IMR-90 (cell line): ENCODE measurements at regions not wholly inside any gene's neighbourhood (a gene's known extent, or its start where the extent isn't known, plus 50 kb on each side); places are given as distances from the start of the nearest gene placed in this dataset.

ENCODE experiments used
- ATAC-seq: fragments of 200-7000 bp; cut with Tn5 transposase; 2 replicates; pipeline ENCODE4 v1.9.1; 2020; ENCODE audit warnings: low read depth, mild to moderate bottlenecking, moderate library complexity
- BruUV-seq: library from RNA; stranded (reverse); fragments of 400-500 nt; replicated peaks from 2 replicates; lab custom pipeline; 2021; lab: Mats Ljungman, UMichigan
- CTCF ChIA-PET: fragments of 300-600 bp; formaldehyde crosslinking; extraction: SDS; loops from one replicate; lab custom pipeline; 2021; ENCODE audit warnings: antibody characterized with exemption; lab: Yijun Ruan, JAX
- POLR2A ChIA-PET: fragments of 300-600 bp; sonication (Branson Sonifier 250); formaldehyde crosslinking; loops from one replicate; lab custom pipeline; 2022; ENCODE audit warnings: antibody characterized with exemption; ENCODE audit not compliant: unreplicated experiment; lab: Charles Lee
- DNase-seq: peaks from one replicate; pipeline ENCODE4 v3.0.0; 2013
- H2AFZ ChIP-seq: replicated peaks from 2 replicates; pipeline ENCODE3; 2013; ENCODE audit warnings: low read length, mild to moderate bottlenecking; ENCODE audit not compliant: poor library complexity
- H2AK5ac ChIP-seq: 2 replicates; pipeline ENCODE4 v1.6.1; 2013; ENCODE audit warnings: low read depth, low read length, inconsistent platforms
- H2AK9ac ChIP-seq: replicated peaks from 2 replicates; pipeline ENCODE3; 2013; ENCODE audit warnings: mild to moderate bottlenecking, low read depth, low read length, moderate library complexity; ENCODE audit not compliant: poor library complexity
- H2BK120ac ChIP-seq: 2 replicates; pipeline ENCODE4 v1.6.1; 2013; ENCODE audit warnings: low read depth, low read length, inconsistent platforms
- H2BK15ac ChIP-seq: 3 replicates; pipeline ENCODE4 v1.6.1; 2013; ENCODE audit warnings: low read depth, low read length, inconsistent platforms
- H2BK20ac ChIP-seq: 2 replicates; pipeline ENCODE4 v1.6.1; 2013; ENCODE audit warnings: low read depth, mild to moderate bottlenecking, inconsistent platforms, low read length, moderate library complexity
- H2BK5ac ChIP-seq: 2 replicates; pipeline ENCODE4 v1.6.1; 2013; ENCODE audit warnings: mild to moderate bottlenecking, low read depth, low read length, inconsistent platforms; ENCODE audit not compliant: poor library complexity, severe bottlenecking
- H3K14ac ChIP-seq: replicated peaks from 2 replicates; pipeline ENCODE4 v1.6.1; 2013; ENCODE audit warnings: low read depth, low read length, inconsistent platforms
- H3K18ac ChIP-seq: 2 replicates; pipeline ENCODE4 v1.6.1; 2013; ENCODE audit warnings: low read depth, low read length, control low read depth
- H3K23ac ChIP-seq: 2 replicates; pipeline ENCODE4 v1.6.1; 2013; ENCODE audit warnings: low read depth, low read length, inconsistent platforms
- H3K27ac ChIP-seq: 2 replicates; pipeline ENCODE4 v1.5.1; 2013; ENCODE audit warnings: mild to moderate bottlenecking, control low read depth, low read length; ENCODE audit not compliant: insufficient read depth
- H3K27me3 ChIP-seq: 2 replicates; pipeline ENCODE4 v1.6.1; 2013; ENCODE audit warnings: low read length; ENCODE audit not compliant: control insufficient read depth, insufficient read depth
- H3K36me3 ChIP-seq: 2 replicates; pipeline ENCODE4 v1.6.1; 2013; ENCODE audit warnings: low read length, mixed read lengths; ENCODE audit not compliant: control insufficient read depth, insufficient read depth
- H3K4ac ChIP-seq: 2 replicates; pipeline ENCODE4 v1.6.1; 2013; ENCODE audit warnings: low read depth, low read length, inconsistent platforms
- H3K4me1 ChIP-seq: 2 replicates; pipeline ENCODE4 v1.6.1; 2013; ENCODE audit warnings: low read length, mixed read lengths; ENCODE audit not compliant: control insufficient read depth, insufficient read depth
- H3K4me2 ChIP-seq: 2 replicates; pipeline ENCODE4 v1.6.1; 2013; ENCODE audit warnings: low read depth, mild to moderate bottlenecking, control low read depth, low read length, moderate library complexity
- H3K4me3 ChIP-seq: 2 replicates; pipeline ENCODE4 v1.5.1; 2013; ENCODE audit warnings: low read depth, mild to moderate bottlenecking, control low read depth, low read length, moderate library complexity; ENCODE audit not compliant: insufficient read depth
- H3K56ac ChIP-seq: 2 replicates; pipeline ENCODE4 v1.6.1; 2013; ENCODE audit warnings: low read length, inconsistent platforms; ENCODE audit not compliant: insufficient read depth; ENCODE audit errors: extremely low read depth
- H3K79me1 ChIP-seq, 2 experiments: 2 replicates each; pipeline ENCODE4 v1.6.1; 2013; ENCODE audit warnings: low read length in 2 of 2, inconsistent platforms in 1 of 2, low read depth in 1 of 2
- H3K9ac ChIP-seq: 2 replicates; pipeline ENCODE4 v1.6.1; 2013; ENCODE audit warnings: low read depth, low read length, control low read depth
- H3K9me1 ChIP-seq: 2 replicates; pipeline ENCODE4 v1.6.1; 2013; ENCODE audit warnings: low read length, inconsistent platforms; ENCODE audit not compliant: insufficient read depth
- H3K9me3 ChIP-seq: 2 replicates; pipeline ENCODE4 v1.6.1; 2013; ENCODE audit warnings: low read length; ENCODE audit not compliant: control insufficient read depth, insufficient read depth
- H4K20me1 ChIP-seq: 2 replicates; pipeline ENCODE4 v1.6.1; 2013; ENCODE audit warnings: low read length, inconsistent platforms; ENCODE audit not compliant: insufficient read depth
- H4K5ac ChIP-seq: 2 replicates; pipeline ENCODE4 v1.6.1; 2013; ENCODE audit warnings: mild to moderate bottlenecking, low read depth, low read length, control low read depth
- H4K8ac ChIP-seq, 2 experiments: 2 replicates each; pipeline ENCODE4 v1.6.1; 2013; ENCODE audit warnings: low read depth in 2 of 2, low read length in 2 of 2, control low read depth in 1 of 2, inconsistent platforms in 1 of 2
- H4K91ac ChIP-seq: 2 replicates; pipeline ENCODE4 v1.6.1; 2013; ENCODE audit warnings: low read depth, low read length, inconsistent platforms; ENCODE audit not compliant: insufficient read depth
- BHLHE40 ChIP-seq: fragments of 150-350 bp; IDR thresholded peaks from 2 replicates; pipeline ENCODE4 v1.6.1; 2016; ENCODE audit warnings: mild to moderate bottlenecking, low read depth, low read length
- CEBPB ChIP-seq: IDR thresholded peaks from 2 replicates; pipeline ENCODE4 v1.6.1; 2012; ENCODE audit warnings: low read depth, low read length, improper control_type of control experiment
- CHD1 ChIP-seq: IDR thresholded peaks from 2 replicates; pipeline ENCODE4 v1.6.1; 2012; ENCODE audit warnings: low read depth, low read length, improper control_type of control experiment
- MAFK ChIP-seq: IDR thresholded peaks from 2 replicates; pipeline ENCODE4 v1.6.1; 2012; ENCODE audit warnings: low read depth, low read length, improper control_type of control experiment
- MAZ ChIP-seq: IDR thresholded peaks from 2 replicates; pipeline ENCODE4 v1.6.1; 2012; ENCODE audit warnings: low read depth, mild to moderate bottlenecking, low read length, improper control_type of control experiment, moderate library complexity, borderline replicate concordance
- NFE2L2 ChIP-seq: fragments of 150-350 bp; IDR thresholded peaks from 2 replicates; pipeline ENCODE4 v1.6.1; 2016; ENCODE audit warnings: low read depth, mild to moderate bottlenecking, low read length
- POLR2A ChIP-seq: IDR thresholded peaks from 2 replicates; pipeline ENCODE4 v1.6.1; 2012; ENCODE audit warnings: mild to moderate bottlenecking, low read depth, low read length
- RAD21 ChIP-seq: IDR thresholded peaks from 2 replicates; pipeline ENCODE4 v1.6.1; 2012; ENCODE audit warnings: low read length, improper control_type of control experiment
- RFX5 ChIP-seq: IDR thresholded peaks from 2 replicates; pipeline ENCODE4 v1.8.0; 2012; ENCODE audit warnings: low read depth, mild to moderate bottlenecking, low read length, moderate library complexity
- SMC3 ChIP-seq: fragments of 150-350 bp; IDR thresholded peaks from 2 replicates; pipeline ENCODE4 v1.6.1; 2016; ENCODE audit warnings: low read depth, mild to moderate bottlenecking, antibody characterized with exemption, low read length, moderate library complexity
- WGBS, 2 experiments: methylation state at CpG; one replicate each; pipeline versions ENCODE4 v1.1.5 to v1.1.7; 2013; ENCODE audit warnings: missing lambda C conversion rate in 2 of 2; ENCODE audit not compliant: insufficient read length in 1 of 2; ENCODE audit errors: extremely low coverage in 2 of 2; 5-methylcytosine and 5-hydroxymethylcytosine counted together
- dilution Hi-C: fragments of 300-500 bp; cut with HindIII; formaldehyde crosslinking; loops from one replicate; pipeline ENCODE4 v1.14.3; 2018; ENCODE audit warnings: low sequenced_read_pairs; ENCODE audit not compliant: unreplicated experiment
- in situ Hi-C: fragments of 300-500 bp; cut with MboI; formaldehyde crosslinking; loops from 3 replicates; pipeline ENCODE4 v1.14.3; 2019; ENCODE audit warnings: low sequenced_read_pairs, inconsistent platforms, mixed read lengths
- intact Hi-C: fragments of 100-400 bp; cut with micrococcal nuclease; formaldehyde crosslinking; loops from 2 replicates; pipeline ENCODE4 v1.10.0; 2022
- TF ChIP-seq, protein P1 (sequence below): fragments of 150-350 bp; IDR thresholded peaks from 2 replicates; pipeline ENCODE4 v1.6.1; 2016; ENCODE audit warnings: low read depth, mild to moderate bottlenecking, low read length, moderate library complexity, borderline replicate concordance
- TF ChIP-seq, protein P2 (sequence below): fragments of 150-350 bp; IDR thresholded peaks from 2 replicates; pipeline ENCODE4 v1.6.1; 2017; ENCODE audit warnings: mild to moderate bottlenecking, antibody characterized with exemption, low read length, low read depth
- TF ChIP-seq, protein P3 (sequence below): conservative IDR thresholded peaks from 2 replicates; pipeline ENCODE4 v1.5.1; 2012; ENCODE audit warnings: mild to moderate bottlenecking, low read depth, low read length, improper control_type of control experiment

DNA sequence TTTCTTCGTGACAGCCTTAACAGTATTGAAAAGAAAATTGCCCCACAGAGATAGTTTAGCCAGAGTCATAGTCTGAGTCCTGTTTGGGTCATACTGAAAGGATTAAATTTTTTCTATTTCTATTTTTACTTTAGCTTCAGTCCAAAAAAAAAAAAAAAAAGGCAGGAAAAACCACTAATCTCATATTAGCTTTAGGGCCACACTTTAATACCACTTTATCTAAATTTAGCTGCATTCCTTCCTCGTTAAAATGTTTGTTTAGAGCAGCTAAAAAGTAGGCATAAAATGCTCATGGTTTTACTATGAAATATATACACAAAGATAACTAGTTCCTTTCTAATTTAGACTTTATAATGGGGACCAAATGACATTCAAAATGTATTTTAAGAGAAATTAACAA, 216.5 kb upstream of the TMEM196 start:
- no peak overlapping the region for H4K5ac ChIP-seq
- intact Hi-C loops, result loop anchor here (10.0 kb wide), 1 partner anchor 415 kb away; no protein-coding TSS in a partner anchor
- H3K23ac ChIP-seq, result no peak overlapping the region
- no peaks in the 10 kb centered on the region for H3K36me3 ChIP-seq
- no peak for DNase-seq
- TF ChIP-seq MAZ (no peak), SMC3 (no peak), POLR2A (no peak), RAD21 (no peak), CEBPB (no peak), MAFK (no peak), RFX5 (no peak), NFE2L2 (no peak), CHD1 (no peak), BHLHE40 (no peak)
- TF ChIP-seq, protein P1, sequence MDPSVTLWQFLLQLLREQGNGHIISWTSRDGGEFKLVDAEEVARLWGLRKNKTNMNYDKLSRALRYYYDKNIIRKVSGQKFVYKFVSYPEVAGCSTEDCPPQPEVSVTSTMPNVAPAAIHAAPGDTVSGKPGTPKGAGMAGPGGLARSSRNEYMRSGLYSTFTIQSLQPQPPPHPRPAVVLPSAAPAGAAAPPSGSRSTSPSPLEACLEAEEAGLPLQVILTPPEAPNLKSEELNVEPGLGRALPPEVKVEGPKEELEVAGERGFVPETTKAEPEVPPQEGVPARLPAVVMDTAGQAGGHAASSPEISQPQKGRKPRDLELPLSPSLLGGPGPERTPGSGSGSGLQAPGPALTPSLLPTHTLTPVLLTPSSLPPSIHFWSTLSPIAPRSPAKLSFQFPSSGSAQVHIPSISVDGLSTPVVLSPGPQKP, result no peak
- TF ChIP-seq, protein P2, sequence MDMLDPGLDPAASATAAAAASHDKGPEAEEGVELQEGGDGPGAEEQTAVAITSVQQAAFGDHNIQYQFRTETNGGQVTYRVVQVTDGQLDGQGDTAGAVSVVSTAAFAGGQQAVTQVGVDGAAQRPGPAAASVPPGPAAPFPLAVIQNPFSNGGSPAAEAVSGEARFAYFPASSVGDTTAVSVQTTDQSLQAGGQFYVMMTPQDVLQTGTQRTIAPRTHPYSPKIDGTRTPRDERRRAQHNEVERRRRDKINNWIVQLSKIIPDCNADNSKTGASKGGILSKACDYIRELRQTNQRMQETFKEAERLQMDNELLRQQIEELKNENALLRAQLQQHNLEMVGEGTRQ, result no peak
- TF ChIP-seq, protein P3, sequence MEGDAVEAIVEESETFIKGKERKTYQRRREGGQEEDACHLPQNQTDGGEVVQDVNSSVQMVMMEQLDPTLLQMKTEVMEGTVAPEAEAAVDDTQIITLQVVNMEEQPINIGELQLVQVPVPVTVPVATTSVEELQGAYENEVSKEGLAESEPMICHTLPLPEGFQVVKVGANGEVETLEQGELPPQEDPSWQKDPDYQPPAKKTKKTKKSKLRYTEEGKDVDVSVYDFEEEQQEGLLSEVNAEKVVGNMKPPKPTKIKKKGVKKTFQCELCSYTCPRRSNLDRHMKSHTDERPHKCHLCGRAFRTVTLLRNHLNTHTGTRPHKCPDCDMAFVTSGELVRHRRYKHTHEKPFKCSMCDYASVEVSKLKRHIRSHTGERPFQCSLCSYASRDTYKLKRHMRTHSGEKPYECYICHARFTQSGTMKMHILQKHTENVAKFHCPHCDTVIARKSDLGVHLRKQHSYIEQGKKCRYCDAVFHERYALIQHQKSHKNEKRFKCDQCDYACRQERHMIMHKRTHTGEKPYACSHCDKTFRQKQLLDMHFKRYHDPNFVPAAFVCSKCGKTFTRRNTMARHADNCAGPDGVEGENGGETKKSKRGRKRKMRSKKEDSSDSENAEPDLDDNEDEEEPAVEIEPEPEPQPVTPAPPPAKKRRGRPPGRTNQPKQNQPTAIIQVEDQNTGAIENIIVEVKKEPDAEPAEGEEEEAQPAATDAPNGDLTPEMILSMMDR, result no peak
- H2BK15ac ChIP-seq, result no peak overlapping the region
- H2BK120ac ChIP-seq, result no peak overlapping the region
- no peak overlapping the region for H3K56ac ChIP-seq
- ChIA-PET POLR2A (no interaction called here), CTCF (no interaction called here)
- H3K9ac ChIP-seq, result no peak overlapping the region
- H3K9me1 ChIP-seq, result no peaks in the 10 kb centered on the region
- no CpG with 5 or more reads among the region's 2 CpGs for WGBS, 2 experiments
- no peak overlapping the region for H3K27ac ChIP-seq
- H3K4me1 ChIP-seq, result no peaks in the 10 kb centered on the region
- H3K4me3 ChIP-seq, result no peak overlapping the region
- H3K4me2 ChIP-seq, result no peak overlapping the region
- H3K27me3 ChIP-seq, result no peaks in the 10 kb centered on the region
- H3K79me1 ChIP-seq, result no peaks in the 10 kb centered on the region
- no peak overlapping the region for H2BK5ac ChIP-seq
- no peak overlapping the region for H2AK5ac ChIP-seq
- no peak overlapping the region for H3K14ac ChIP-seq
- H2AK9ac ChIP-seq, result no peak overlapping the region
- H2BK20ac ChIP-seq, result no peak overlapping the region
- no peak overlapping the region for H4K91ac ChIP-seq
- no peak overlapping the region for H3K4ac ChIP-seq
- no peak overlapping the region for H4K8ac ChIP-seq
- no peak for ATAC-seq
- no peak overlapping the region for H3K18ac ChIP-seq
- H3K9me3 ChIP-seq, result no peaks in the 10 kb centered on the region
- BruUV-seq, result no TSS peak
- H2AFZ ChIP-seq, result no peak overlapping the region
- dilution Hi-C loops, result no loop called here
- no peaks in the 10 kb centered on the region for H4K20me1 ChIP-seq
- in situ Hi-C loops, result loop anchor here (10.0 kb wide), 1 partner anchor 325 kb away; no protein-coding TSS in a partner anchor
